Endodermal cell (in vitro differentiated cells): ENCODE measurements at regions not wholly inside any gene's neighbourhood (a gene's known extent, or its start where the extent isn't known, plus 50 kb on each side); places are given as distances from the start of the nearest gene placed in this dataset.

Source experiments
- DNase-seq: peaks from one replicate; pipeline ENCODE4 v3.0.0-alpha.2; 2017
- H3K27ac ChIP-seq: 2 replicates; pipeline ENCODE4 v1.5.1; 2013; ENCODE audit warnings: mild to moderate bottlenecking, low read depth, low read length, moderate library complexity
- H3K27me3 ChIP-seq: 2 replicates; pipeline ENCODE4 v1.6.1; 2013; ENCODE audit warnings: mild to moderate bottlenecking, low read length, moderate library complexity; ENCODE audit not compliant: insufficient read depth, control insufficient read depth, poor library complexity, severe bottlenecking
- H3K36me3 ChIP-seq: 2 replicates; pipeline ENCODE4 v1.7.0; 2013; ENCODE audit warnings: mild to moderate bottlenecking, low read length, moderate library complexity; ENCODE audit not compliant: control insufficient read depth, insufficient read depth
- H3K4me1 ChIP-seq: one replicate; pipeline ENCODE4 v1.7.0; 2013; ENCODE audit warnings: low read length; ENCODE audit not compliant: control insufficient read depth, insufficient read depth
- H3K4me3 ChIP-seq: 2 replicates; pipeline ENCODE4 v1.5.1; 2013; ENCODE audit warnings: mild to moderate bottlenecking, low read length, moderate library complexity
- H3K9ac ChIP-seq: 2 replicates; pipeline ENCODE4 v1.6.1; 2013; ENCODE audit warnings: mild to moderate bottlenecking, low read length, moderate library complexity; ENCODE audit not compliant: poor library complexity, severe bottlenecking; ENCODE audit errors: extremely low read depth
- H3K9me3 ChIP-seq: 2 replicates; pipeline ENCODE4 v1.6.1; 2013; ENCODE audit warnings: mild to moderate bottlenecking, low read length, moderate library complexity; ENCODE audit not compliant: control insufficient read depth
- H3K27ac Mint-ChIP-seq: 2 replicates; pipeline ENCODE4 v1.8.0; 2020; ENCODE audit warnings: mixed read lengths
- H3K27me3 Mint-ChIP-seq: 2 replicates; pipeline ENCODE4 v1.8.0; 2021; ENCODE audit warnings: mild to moderate bottlenecking, mixed read lengths; ENCODE audit not compliant: insufficient read depth
- H3K36me3 Mint-ChIP-seq: 2 replicates; pipeline ENCODE4 v1.8.0; 2020; ENCODE audit warnings: low read depth, mixed read lengths
- H3K4me1 Mint-ChIP-seq: 2 replicates; pipeline ENCODE4 v1.8.0; 2020; ENCODE audit warnings: mixed read lengths
- H3K4me3 Mint-ChIP-seq: 2 replicates; pipeline ENCODE4 v1.8.0; 2020; ENCODE audit warnings: mild to moderate bottlenecking, moderate library complexity, mixed read lengths
- H3K9me3 Mint-ChIP-seq: 2 replicates; pipeline ENCODE4 v1.8.0; 2020; ENCODE audit warnings: mild to moderate bottlenecking, mixed read lengths
- CTCF ChIP-seq: fragments of 200-600 bp; sonication (generic); conservative IDR thresholded peaks from 2 replicates; pipeline ENCODE4 v1.5.0; 2021; ENCODE audit warnings: antibody characterized with exemption, mild to moderate bottlenecking
- WGBS, 2 experiments: methylation state at CpG; one replicate each; pipeline versions ENCODE4 v1.1.5 to v1.1.7; 2013; ENCODE audit warnings: missing lambda C conversion rate in 2 of 2, mixed read lengths in 1 of 2; ENCODE audit not compliant: insufficient coverage in 1 of 2, insufficient read length in 1 of 2; 5-methylcytosine and 5-hydroxymethylcytosine counted together

GRCh38 chrX:42992199-42992943, 214.4 kb upstream of the PPP1R2C start:
- WGBS, 2 experiments = 40 to 47% methylated on average over 1 to 2 of the region's 3 CpGs
- no peaks in the 10 kb centered on the region for H3K36me3 Mint-ChIP-seq
- H3K27me3 Mint-ChIP-seq = no peaks in the 10 kb centered on the region
- H3K4me1 Mint-ChIP-seq = peaks cover 44% of the 10 kb centered on the region
- Histone ChIP-seq H3K9ac (no peak overlapping the region), H3K4me3 (no peak overlapping the region), H3K27me3 (no peaks in the 10 kb centered on the region), H3K9me3 (peaks cover 11% of the 10 kb centered on the region), H3K27ac (no peak overlapping the region), H3K4me1 (peaks cover 3% of the 10 kb centered on the region), H3K36me3 (no peaks in the 10 kb centered on the region)
- H3K27ac Mint-ChIP-seq = peak overlapping the region; percentile 42
- no peak for DNase-seq
- no peak for TF ChIP-seq CTCF
- H3K9me3 Mint-ChIP-seq = peaks cover 17% of the 10 kb centered on the region
- H3K4me3 Mint-ChIP-seq = no peak overlapping the region

- H3K9ac ChIP-seq = no peak overlapping the region
- peaks cover 11% of the 10 kb centered on the region for H3K9me3 ChIP-seq
- WGBS, 2 experiments = 83% methylated on average over 3 of the region's 3 CpGs; no CpG with 5 or more reads in 1 of the 2 experiments
- no peak overlapping the region for H3K27ac ChIP-seq
- no peaks in the 10 kb centered on the region for H3K4me1 ChIP-seq
- no peaks in the 10 kb centered on the region for H3K27me3 Mint-ChIP-seq
- peaks cover 9% of the 10 kb centered on the region for H3K36me3 Mint-ChIP-seq
- H3K9me3 Mint-ChIP-seq = peaks cover 29% of the 10 kb centered on the region
- H3K27me3 ChIP-seq = no peaks in the 10 kb centered on the region
- no peak overlapping the region for H3K4me3 Mint-ChIP-seq
- peaks cover 19% of the 10 kb centered on the region for H3K4me1 Mint-ChIP-seq
- H3K36me3 ChIP-seq = no peaks in the 10 kb centered on the region
- DNase-seq = no peak
- no peak overlapping the region for H3K4me3 ChIP-seq
- H3K27ac Mint-ChIP-seq = no peak overlapping the region
- TF ChIP-seq CTCF = no peak
These were observed 218.9 kb upstream of the PPP1R2C start for GRCh38 chrX:42996861-42997260.

GRCh38 chrX:43000121-43000520, 222.2 kb upstream of the PPP1R2C start:
- DNase-seq = no peak
- peaks cover 7% of the 10 kb centered on the region for H3K4me1 Mint-ChIP-seq
- no peak overlapping the region for H3K27ac ChIP-seq
- H3K9me3 ChIP-seq = peaks cover 4% of the 10 kb centered on the region
- H3K27ac Mint-ChIP-seq = no peak overlapping the region
- no peaks in the 10 kb centered on the region for H3K4me1 ChIP-seq
- no peaks in the 10 kb centered on the region for H3K27me3 Mint-ChIP-seq
- H3K36me3 Mint-ChIP-seq = peaks cover 18% of the 10 kb centered on the region
- H3K9ac ChIP-seq = no peak overlapping the region
- no peak overlapping the region for H3K4me3 Mint-ChIP-seq
- no peaks in the 10 kb centered on the region for H3K36me3 ChIP-seq
- no peaks in the 10 kb centered on the region for H3K27me3 ChIP-seq
- H3K9me3 Mint-ChIP-seq = peaks cover 44% of the 10 kb centered on the region
- 100% methylated on average over 2 of the region's 2 CpGs; no CpG with 5 or more reads in 1 of the 2 experiments for WGBS, 2 experiments
- TF ChIP-seq CTCF = no peak
- H3K4me3 ChIP-seq = no peak overlapping the region
